Germinal center (tissue), 1 donor: ENCODE measurements at regions not wholly inside any gene's neighbourhood (a gene's known extent, or its start where the extent isn't known, plus 50 kb on each side); places are given as distances from the start of the nearest gene placed in this dataset.

Experiments used
- DNase-seq: peaks from one replicate; pipeline ENCODE4 v3.0.0; 2012; ENCODE audit warnings: mixed read lengths, low spot score

DNA sequence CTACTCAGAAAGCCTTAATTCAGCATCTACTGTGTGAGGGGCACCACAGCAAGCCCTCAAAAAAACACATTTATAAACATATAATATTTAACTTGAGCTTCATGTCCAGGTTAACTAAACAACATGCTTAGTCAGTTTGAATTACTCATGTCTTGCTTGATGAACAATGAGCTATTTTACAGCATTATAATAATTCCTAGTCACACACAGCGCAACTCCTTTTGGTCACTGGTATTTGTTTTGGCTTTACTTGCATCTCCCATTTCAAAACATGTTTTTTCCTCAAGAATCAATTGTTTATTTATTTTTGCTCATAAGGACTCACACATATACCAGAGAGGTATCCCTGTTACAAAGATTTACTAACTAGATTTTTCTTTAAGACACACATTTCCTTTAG is 616.7 kb upstream of the DAB2 start:
- no peak for DNase-seq

DNA sequence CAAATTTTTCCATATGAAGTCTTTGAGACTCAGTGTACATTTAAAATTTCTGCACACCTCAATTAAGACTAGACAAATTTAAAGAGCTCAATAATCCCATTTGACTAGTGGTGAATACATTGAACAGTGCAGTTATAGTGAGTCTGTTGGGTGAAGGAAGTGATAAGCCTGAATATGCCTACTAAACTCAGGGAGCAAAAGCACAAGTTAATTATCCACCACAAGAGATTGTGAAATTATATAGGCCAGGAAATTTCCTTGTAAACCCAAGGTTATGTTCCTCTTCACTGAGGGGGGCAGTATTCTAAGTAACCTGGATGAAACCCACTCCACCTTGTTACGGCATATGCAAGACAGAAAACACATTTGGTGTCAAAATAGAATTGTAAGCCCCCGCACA is 612.9 kb upstream of the DAB2 start:
- DNase-seq = no peak

DNA sequence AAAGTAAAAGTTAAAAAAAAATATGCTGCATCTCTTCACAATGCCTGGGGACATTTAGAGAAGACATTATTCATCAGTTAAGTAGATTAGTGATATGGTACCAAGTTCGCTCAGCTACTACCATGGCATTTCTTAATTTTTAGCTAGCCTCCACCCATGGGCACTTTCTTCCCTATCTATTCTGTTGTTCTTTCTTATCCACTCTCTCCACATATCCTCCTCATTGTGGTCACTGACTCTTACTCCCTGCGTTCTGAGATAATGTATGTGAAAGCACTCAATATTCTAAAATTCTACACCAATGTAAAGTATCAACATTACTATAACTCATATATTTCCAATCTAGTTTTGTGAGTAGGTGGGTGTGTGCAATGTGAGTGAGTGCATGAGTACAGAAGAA is 609.7 kb upstream of the DAB2 start:
- DNase-seq = no peak

DNA sequence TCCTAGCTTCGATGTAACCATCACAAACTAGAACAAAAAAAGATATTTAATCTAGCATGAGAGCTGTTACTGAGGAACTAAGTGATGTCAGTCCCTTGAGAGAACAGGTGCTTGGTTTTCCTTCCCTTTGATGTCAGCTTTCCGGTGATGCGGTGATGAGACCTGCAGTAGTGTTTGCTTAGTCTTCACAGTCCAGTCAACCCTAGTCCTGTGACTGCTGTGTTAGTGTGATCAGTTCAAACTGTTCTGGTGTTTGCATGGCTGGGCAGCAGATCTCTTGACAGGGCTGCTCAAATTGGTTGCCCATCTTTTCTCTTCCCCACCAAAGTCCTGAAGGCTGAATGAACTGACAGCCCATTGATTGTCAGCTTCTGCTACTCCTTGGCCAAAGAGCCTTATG is 608.6 kb upstream of the DAB2 start:
- DNase-seq = peak; percentile 81

DNA sequence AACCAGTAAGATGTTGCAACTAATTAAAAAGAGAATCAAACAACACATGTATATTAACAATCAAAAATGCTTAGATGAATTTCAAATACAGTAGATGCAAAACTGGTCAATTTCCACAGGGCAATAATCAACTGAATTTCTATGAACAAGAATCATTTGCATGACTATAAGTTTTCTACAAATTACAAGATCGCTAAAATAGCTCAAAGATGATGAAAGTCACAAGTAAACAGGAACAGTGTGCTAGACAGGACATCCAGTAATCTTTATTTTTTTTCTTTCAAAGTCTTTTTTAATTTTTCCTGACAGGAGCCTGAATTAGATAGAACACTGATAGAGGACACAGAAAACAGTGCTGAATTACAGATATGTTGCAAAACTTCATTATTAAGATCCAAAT is 608.2 kb upstream of the DAB2 start:
- DNase-seq = peak; percentile 34

DNA sequence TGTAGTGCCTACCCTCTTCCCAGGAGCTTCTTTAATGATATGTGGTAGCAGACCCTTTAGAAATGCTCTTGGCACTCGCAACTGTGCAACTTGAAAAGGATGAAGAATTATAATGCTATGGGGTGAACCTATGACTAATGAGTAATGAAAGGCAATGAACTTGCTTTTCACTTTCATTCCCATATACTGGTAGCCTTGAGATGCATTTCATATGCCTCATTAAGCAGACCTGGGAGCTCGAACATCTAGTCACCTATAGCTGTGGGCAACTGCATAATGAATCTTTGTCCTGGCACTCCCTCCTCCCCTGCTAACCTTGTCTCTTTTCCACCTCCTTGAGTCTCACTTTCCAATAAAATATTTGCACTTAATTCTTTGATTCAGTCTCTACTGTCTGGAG is 605.9 kb upstream of the DAB2 start:
- no peak for DNase-seq

DNA sequence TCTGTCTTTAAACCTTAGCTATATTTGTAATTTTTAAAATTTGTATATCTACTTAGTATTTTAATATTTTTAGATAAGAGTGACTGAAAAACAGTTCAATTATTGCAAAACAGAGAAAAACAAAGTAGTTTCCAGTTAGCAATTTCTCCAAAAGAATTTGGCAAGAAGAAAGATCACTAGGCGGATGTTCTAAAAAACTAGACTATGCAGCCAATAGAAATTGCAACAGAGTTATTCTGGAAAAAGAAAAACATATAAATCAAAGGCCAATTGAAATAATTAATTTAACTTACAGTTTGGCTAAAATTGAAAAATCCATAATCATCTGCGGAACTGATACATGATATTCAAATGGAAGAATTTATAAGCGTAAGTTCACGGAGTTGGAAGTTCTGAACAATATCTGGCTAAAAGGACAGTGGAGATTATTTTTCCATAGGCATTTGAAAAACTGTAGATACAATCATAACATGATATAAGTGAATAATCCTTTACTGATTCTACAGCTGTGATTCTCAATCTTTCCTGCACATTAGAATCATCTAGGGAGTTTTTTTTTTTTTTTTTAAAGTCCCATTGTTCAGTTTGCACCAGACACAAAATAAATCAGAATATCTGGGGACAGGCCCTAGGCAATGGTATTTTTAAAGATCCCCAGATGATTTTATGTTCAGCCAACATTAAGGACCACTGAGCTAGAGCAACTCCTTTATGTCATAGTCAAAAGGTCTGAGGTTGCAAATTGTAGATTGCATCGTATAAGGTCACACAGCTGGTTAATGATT is 605.1 kb upstream of the DAB2 start:
- DNase-seq = no peak

DNA sequence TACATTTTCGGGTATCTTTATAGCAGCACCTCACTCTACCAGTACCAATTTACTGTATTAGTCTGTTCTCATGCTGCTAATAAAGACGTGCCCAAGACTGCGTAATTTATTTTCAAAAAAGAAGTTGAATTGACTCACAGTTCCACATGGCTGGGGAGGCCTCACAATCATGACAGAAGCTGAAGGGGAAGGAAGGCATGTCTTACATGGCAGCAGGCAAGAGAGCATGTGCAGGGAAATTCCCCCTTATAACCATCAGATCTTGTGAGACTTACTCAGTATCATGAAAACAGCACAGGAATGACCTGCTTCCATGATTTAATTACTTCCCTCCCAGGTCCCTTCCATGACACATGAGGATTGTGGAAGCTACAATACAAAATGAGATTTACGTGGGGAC is 602.6 kb upstream of the DAB2 start:
- no peak for DNase-seq

DNA sequence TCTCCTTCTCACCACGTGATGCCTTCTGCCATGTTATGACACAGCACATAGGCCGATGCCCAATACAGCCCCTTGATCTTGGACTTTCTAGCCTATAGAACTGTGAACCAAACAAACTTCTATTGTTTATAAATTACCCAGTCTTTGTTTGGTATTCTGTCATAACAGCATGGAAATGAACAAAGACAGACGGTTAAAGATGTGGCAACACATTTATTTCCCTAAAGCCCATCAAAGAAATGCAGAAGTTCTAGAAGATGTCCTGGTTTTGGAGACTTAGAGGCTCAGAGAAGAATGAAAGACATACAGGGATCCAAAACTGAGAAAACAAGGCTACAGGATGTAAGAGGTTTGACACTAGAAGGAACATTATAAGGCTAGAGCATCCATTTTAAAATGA is 600.8 kb upstream of the DAB2 start:
- no peak for DNase-seq

DNA sequence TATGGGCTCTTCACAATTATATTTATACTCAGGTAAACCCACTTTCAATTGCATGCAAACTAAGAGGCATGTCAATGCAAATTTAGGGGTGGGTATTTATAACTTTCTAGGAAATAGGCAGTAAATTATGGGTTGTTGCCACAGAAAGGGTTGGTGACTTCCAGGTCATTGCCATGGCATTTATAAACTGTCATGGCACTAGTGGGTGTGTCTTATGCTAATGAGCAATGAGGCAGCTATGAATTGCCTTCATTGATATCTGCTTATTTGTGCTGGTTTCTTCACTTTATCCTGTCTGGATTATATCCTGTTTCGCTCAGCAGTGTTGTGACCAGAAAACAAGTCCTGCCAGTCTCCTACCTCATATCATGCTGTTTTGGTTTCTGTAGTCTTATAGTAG is 597.3 kb upstream of the DAB2 start:
- no peak for DNase-seq

DNA sequence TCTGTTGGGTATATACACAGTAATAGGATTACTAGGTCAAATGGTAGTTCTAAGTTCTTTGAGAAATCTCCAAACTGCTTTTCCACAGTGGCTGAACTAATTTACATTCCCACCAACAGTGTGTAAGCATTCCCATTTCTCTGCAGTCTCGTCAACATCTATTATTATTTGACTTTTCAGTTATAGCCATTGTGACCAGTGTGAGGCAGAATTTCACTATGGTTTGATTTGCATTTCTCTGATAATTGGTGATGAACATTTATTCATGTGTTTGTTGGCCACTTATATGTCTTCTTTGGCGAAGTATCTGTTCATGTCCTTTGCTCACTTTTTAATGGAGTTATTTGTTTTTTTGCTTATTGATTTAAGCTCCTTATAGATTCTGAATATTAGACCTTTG is 596.2 kb upstream of the DAB2 start:
- no peak for DNase-seq

DNA sequence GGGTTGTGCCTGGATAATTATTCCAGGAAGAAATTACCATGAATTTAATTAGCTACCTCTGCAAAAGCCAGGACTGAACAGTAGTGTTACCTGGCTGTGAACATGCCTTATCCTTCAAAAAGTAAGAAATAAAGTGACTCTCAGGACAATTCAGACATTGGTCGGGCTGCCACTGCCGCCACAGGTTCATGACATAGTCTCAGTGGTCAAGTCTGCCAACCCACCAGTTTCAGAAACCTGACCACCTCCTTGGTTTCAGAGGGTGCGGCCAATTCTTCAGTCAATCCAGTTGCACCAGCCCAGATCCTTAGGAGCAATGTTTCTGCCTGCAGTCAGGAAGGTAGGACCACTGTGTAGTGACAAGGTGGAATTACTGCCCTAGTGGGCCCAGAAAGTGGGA is 593.1 kb upstream of the DAB2 start:
- no peak for DNase-seq

DNA sequence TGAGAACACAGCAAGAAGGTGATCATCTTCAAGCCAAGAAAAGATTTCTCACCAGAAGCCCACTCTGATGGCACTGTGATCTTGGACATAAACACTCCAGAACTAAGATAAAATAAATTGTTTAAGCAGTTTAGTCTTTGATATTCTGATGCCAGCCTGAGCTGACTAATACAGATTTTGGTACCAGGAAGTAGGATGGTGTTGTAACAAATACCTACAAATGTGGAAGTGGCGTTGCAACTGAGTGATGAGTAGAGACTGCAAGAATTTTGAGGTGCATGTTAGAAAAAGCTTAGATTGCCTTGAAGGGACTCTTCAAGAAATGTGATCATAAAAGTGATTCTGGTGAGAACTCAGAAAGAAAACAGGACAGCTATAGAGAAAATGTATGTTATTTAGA is 592.4 kb upstream of the DAB2 start:
- no peak for DNase-seq

DNA sequence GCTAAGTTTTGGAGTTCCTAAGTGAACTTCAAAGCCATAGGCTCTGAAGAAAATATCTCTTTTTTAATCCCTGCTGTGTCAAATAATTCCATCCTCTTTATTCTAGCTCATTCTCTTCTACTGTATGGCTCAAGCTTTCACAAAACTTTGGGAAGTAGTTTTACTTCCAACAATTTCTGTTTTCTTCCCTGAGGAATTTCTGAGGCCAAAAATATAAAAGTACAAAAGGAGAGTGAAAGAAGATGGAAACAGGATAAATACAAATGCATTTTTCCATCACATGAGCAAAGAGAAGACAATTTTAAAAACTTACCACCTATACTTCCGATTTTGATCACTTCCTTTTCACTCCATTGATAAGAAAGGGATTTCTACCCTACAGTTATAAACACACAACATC is 585.7 kb upstream of the DAB2 start:
- no peak for DNase-seq

DNA sequence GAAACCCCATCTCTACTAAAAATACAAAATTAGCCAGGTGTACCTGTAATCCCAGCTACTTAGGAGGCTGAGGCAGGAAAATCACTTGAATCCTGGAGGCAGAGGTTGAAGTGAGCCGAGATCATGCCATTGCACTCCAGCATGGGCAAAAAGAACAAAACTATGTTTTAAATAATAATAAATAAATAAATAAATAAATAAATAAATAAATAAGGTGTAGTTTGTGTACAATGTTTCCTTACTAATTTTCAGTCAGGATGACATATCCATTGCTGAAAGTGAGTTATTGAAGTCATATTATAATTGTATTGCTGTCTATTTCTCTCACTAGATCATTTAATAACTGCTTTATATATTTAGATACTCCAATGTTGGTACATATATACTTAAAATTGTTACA is 581.5 kb upstream of the DAB2 start:
- no peak for DNase-seq

DNA sequence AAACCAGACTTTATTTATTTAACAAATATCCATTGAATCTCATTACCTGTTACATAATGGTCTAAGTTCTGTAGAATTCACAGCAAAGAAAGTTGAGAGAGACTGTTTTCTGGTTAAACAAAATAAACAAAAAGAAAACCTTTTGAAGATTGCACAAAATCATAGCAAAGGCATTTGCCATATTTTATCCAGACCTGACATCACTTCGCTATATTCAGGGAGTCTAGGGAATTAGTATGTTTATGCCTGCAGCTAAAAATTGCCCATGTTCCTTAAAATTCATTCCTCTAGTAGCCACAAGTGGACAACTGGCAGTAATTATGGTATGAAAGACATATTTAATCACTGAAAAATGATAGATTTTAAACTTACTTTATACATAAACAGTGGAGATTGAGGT is 577.0 kb upstream of the DAB2 start:
- no peak for DNase-seq

DNA sequence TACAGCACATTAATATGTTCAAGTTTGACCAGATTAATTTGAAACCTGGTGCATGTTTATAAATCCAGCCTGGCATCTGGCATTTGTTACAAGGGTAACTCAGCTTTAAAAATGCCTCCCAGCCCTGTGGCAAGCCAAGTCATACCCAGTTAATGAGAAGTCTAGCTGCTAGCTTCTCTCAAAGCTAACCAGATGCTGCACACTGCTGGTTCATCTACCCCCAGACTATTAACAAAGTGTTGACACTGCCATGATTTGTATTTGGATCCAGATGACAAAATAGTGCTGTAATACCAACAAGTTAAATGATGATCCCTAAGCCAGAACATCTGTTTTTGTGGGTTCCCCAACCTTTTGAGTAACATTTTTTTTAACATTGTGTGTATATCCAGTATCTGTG is 573.7 kb upstream of the DAB2 start:
- no peak for DNase-seq

DNA sequence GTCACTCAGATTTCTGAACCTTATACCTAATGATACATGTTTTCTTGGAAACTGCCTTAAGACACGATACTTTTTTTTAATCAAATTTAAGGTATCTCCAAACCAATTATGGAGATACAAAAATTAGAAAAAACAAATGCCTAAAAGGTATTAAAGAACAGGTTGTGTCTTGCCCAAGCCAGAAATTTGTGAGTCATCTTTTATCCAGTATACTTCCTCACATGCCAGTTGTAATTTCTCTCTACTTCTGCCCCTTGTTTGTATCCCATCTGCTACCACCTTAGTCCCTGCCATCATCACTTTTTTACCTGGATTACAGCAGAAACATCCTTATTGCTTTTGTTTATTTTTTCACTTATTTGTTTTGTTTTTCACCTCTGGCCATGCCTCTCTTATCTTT is 571.2 kb upstream of the DAB2 start:
- no peak for DNase-seq

DNA sequence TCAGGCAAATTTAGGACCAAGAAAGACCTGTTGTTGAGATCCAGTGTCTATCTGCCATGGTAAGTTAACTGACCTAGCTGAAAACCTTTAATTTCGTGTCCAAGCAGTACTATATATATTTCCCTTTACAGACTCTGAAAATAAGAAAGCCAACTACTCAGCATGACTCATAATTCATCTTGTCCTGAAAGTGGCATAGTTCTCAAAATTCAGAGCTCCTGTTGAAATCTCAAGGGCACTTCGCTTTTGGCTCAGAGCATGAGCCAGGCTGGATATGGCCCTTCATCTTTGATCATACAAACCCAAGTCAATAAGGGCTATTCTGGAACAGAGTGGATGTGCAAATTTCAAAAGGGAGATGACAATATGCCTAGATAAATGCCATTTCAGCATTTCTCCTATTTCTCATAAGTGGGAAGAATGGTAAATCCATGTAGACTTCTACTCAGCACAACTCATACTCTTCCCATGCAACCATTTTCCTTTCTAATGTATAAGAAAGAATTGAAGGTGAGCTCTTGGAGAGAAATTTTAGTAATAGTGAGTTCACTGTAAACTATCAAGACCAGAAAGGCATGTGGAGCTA is 567.9 kb upstream of the DAB2 start:
- no peak for DNase-seq

DNA sequence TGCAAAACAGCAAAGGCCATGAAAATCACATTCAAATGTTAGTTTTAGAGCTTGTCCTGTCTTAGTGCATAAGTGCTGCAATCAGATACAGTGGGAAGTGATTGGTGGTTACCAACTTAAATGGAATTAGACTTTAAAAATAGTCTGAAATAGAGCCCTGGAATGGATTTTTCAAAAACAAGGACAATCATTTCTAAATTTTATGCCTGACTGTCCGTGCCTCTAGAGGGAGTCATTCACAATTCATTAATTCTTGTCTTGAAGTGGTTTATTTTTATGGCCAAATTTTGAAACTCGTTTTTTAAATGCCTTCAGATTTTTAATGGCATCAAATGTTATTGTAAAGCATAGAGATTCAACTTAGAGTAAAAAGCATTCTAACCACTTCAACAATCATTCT is 561.8 kb upstream of the DAB2 start:
- no peak for DNase-seq

DNA sequence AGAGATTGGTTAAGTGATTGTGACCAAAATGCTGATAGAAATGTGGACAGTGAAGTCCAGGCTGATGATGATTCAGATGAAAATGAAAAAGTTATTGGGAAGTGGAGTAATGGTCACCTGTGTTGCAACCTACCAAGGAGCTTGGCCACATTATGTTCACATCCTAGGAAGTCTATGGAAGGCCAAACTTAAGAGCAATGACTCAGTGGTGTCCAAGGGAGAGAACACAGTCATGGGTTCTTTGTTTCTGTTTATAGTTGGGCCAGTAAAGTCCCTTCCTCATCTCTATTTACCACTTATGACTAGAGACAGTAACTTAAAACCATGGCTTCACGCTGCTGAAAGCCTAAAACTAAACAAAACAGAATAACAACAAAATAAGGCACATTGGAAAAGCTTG is 555.3 kb upstream of the DAB2 start:
- no peak for DNase-seq

DNA sequence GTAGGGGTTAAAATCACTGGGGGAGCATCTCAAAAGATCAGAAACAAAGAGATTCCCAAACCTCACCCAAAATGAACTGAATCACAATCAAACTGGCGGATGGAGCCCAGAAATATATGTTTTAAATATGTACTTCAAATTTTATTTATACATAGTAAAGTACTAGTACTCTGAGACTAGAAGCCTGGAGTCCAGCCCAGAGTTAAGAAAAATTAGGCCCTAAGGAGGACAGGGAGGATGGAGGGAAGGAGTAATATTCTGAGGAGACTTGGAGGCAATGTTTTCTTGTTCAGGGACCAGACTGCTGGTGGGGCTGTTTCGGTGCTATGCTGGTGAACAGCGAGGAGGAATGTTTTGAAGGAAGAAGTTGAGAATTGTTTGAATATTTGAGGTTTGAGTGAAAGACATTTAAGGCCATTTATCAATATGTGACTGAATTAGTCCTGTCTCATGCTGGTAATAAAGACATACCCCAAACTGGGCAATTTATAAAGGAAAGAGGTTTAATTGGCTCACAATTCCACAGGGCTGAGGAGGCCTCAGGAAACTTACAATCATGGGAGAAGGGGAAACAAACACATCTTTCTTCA is 552.4 kb upstream of the DAB2 start:
- DNase-seq = no peak

DNA sequence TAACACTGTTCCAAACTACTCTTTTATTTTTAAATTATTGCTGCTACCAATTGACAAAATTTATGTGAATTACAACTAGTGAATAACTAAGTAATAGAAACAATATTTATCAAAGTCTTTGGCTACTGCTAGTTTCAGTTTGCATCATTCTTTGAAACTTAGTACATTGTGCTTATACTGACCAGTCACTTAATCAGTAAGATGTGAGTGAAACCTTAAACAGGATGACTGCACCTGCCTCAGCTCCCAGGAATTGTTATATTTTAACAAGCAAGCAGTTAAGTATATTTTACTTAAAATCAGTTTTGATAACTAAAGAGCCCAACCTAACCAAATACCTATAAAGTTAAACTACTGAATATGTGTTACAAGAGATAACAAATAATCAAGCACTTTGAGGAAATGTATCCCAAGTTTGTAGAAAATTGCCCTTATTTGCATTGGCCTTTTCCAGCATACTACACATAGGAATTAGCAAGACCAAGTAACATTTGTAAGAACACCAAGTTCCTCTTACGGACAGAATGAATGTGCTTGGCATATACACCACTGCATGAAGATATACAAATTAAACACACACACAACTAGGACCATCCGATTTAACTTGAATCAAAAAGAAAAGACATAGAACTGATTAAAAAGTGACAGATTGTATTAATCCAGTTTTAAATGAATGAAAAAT is 545.5 kb upstream of the DAB2 start:
- DNase-seq = no peak
